Type B pancreatic cell (in vitro differentiated cells): ENCODE measurements at regions not wholly inside any gene's neighbourhood (a gene's known extent, or its start where the extent isn't known, plus 50 kb on each side); places are given as distances from the start of the nearest gene placed in this dataset.

Source experiments
- DNase-seq: peaks from one replicate; pipeline ENCODE4 v3.0.0; 2021; ENCODE audit warnings: mixed read lengths; ENCODE audit not compliant: unreplicated experiment; ENCODE audit errors: extremely low spot score
- H3K27ac Mint-ChIP-seq: 2 replicates; pipeline ENCODE4 v1.8.0; 2021; ENCODE audit warnings: mild to moderate bottlenecking, mixed read lengths
- H3K27me3 Mint-ChIP-seq: 2 replicates; pipeline ENCODE4 v1.8.0; 2021; ENCODE audit warnings: mixed read lengths
- H3K36me3 Mint-ChIP-seq: 2 replicates; pipeline ENCODE4 v1.8.0; 2021; ENCODE audit warnings: mixed read lengths
- H3K4me1 Mint-ChIP-seq: one replicate; pipeline ENCODE4 v1.8.0; 2021; ENCODE audit warnings: mixed read lengths; ENCODE audit not compliant: unreplicated experiment
- H3K4me3 Mint-ChIP-seq: 2 replicates; pipeline ENCODE4 v1.8.0; 2021; ENCODE audit warnings: mild to moderate bottlenecking, mixed read lengths
- H3K9me3 Mint-ChIP-seq: 2 replicates; pipeline ENCODE4 v1.8.0; 2021; ENCODE audit warnings: mixed read lengths
- TF ChIP-seq, protein P1 (sequence below): fragments of 200-600 bp; sonication (generic); conservative IDR thresholded peaks from 2 replicates; pipeline ENCODE4 v1.5.0; 2021; ENCODE audit warnings: antibody characterized with exemption, mild to moderate bottlenecking

DNA sequence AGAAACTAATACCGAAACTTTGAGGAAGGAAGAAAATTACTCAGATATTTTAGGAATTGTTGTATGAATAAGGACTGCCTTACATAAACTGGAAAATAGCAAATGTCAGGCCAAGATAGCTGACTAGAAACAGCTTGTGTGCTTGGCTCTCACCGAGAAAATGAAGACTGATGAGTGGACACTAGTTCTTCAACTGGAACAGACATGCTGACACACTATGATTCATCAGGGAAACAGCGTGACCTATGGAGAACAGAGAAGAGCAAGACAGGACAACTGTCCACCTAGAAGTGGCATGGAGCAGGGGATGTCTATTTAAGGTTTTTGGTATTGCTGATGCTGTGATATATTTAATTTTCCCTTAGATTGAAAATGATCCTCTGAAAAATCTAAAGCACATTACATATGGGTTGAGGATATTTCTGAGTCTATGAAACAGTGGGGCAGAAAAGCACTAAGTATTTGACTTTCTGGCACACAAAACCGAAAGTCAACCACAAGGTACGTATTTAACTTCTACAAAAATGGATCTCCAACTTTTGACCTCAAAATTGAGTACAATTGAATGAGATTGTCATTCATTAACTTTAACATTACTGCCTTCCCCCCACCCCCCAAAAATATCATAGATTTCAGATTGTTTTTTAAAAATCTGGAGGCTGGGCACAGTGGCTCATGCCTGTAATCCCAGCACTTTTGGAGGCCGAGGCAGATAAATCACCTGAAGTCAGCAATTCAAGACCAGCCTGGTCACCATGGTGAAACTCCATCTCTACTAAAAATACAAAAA is 863.2 kb downstream of the LRFN5 start:
- Mint-ChIP-seq H3K4me3 (no peak overlapping the region), H3K27ac (no peak overlapping the region), H3K9me3 (no peaks in the 10 kb centered on the region), H3K36me3 (no peaks in the 10 kb centered on the region), H3K27me3 (no peaks in the 10 kb centered on the region), H3K4me1 (no peaks in the 10 kb centered on the region)
- no peak for DNase-seq
- TF ChIP-seq, protein P1, sequence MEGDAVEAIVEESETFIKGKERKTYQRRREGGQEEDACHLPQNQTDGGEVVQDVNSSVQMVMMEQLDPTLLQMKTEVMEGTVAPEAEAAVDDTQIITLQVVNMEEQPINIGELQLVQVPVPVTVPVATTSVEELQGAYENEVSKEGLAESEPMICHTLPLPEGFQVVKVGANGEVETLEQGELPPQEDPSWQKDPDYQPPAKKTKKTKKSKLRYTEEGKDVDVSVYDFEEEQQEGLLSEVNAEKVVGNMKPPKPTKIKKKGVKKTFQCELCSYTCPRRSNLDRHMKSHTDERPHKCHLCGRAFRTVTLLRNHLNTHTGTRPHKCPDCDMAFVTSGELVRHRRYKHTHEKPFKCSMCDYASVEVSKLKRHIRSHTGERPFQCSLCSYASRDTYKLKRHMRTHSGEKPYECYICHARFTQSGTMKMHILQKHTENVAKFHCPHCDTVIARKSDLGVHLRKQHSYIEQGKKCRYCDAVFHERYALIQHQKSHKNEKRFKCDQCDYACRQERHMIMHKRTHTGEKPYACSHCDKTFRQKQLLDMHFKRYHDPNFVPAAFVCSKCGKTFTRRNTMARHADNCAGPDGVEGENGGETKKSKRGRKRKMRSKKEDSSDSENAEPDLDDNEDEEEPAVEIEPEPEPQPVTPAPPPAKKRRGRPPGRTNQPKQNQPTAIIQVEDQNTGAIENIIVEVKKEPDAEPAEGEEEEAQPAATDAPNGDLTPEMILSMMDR = no peak

DNA sequence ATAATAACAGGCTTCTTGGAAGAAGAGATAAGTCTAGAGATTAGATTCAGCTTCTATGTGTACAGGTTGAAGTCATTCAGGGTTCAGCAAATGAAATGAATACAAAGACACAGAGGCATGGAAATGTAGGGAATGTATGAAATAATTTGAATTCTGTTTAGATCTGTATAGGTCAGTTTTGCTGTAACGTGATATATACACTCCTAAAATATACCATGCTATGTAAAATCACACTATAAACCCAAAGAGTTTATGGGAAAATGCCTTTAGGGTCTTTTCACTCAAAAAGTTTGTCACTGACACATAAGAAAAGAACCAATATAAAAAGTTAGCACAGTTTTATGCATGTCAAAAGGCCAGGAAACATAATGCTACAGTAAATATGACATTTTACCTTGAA is 854.0 kb downstream of the LRFN5 start:
- Mint-ChIP-seq H3K4me1 (peaks cover 8% of the 10 kb centered on the region), H3K4me3 (no peak overlapping the region), H3K36me3 (no peaks in the 10 kb centered on the region), H3K27ac (no peak overlapping the region), H3K9me3 (peaks cover 9% of the 10 kb centered on the region), H3K27me3 (no peaks in the 10 kb centered on the region)
- TF ChIP-seq, protein P1 = no peak
- DNase-seq = no peak

DNA sequence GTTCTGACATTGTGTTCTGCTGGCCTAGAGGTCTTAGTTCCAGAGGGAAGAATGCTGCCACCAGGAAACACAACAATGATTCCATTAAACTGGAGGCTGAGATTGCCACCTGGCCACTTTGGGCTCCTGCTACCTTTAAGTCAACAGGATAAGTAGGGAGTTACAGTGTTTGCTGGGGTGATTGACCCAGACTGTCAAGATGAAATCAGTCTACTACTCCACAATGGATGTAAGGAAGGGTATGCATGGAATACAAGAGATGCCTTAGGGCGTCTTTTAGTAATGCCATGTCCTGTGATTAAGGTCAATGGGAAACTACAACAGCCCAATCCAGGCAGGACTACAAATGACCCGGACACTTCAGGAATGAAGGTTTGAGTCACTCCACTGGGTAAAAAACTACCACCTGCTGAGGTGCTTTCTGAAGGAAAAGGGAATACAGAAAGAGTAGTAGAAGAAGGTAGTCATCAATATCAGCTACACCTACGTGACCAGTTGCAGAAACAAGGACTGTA is 852.6 kb downstream of the LRFN5 start:
- TF ChIP-seq, protein P1 = no peak
- Mint-ChIP-seq H3K36me3 (no peaks in the 10 kb centered on the region), H3K9me3 (peaks cover 12% of the 10 kb centered on the region), H3K4me3 (no peak overlapping the region), H3K27ac (no peak overlapping the region), H3K4me1 (peaks cover 8% of the 10 kb centered on the region), H3K27me3 (no peaks in the 10 kb centered on the region)
- no peak for DNase-seq

DNA sequence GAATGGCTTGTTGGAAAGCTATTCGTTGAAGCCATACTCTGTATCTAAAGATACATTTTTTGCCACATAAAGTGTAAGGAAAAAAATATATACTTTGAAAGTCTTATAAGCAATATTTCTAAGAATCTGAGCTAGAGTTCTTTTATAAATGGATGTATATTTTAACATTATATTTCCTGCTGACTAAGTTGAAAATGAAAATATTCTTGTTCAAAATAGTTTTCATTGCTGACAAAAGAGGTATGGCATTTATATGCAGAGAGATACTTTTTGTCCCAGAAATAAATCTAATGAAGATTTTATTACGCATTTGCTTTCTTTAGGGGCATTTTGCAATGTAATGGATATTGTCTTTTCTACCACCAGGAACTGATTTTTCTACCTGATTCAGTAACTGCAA is 834.9 kb downstream of the LRFN5 start:
- Mint-ChIP-seq H3K4me1 (peaks cover 4% of the 10 kb centered on the region), H3K36me3 (no peaks in the 10 kb centered on the region), H3K27me3 (no peaks in the 10 kb centered on the region), H3K4me3 (no peak overlapping the region), H3K9me3 (no peaks in the 10 kb centered on the region), H3K27ac (no peak overlapping the region)
- TF ChIP-seq, protein P1 = no peak
- DNase-seq = no peak

DNA sequence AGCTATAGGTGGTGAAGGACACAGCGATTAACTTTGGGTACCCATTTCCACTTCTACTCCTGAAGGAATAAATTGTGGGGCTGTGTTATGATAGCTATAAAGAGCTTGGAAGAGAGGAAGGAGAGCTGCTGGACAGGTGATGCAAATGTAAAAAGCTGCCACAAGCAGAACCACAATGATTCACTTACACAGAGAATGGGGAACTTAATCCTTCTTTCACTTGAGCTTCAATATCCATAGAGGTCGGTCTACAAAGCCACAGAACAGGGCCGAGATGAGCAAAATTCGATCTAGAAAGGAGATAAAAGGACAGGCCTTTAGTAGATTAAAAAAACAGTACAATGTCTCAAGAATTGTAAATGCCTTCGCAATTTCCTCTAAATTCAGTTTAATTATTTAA is 831.1 kb downstream of the LRFN5 start:
- peaks cover 4% of the 10 kb centered on the region for H3K4me1 Mint-ChIP-seq
- TF ChIP-seq, protein P1 = no peak
- no peaks in the 10 kb centered on the region for H3K27me3 Mint-ChIP-seq
- H3K27ac Mint-ChIP-seq = no peak overlapping the region
- no peaks in the 10 kb centered on the region for H3K9me3 Mint-ChIP-seq
- no peaks in the 10 kb centered on the region for H3K36me3 Mint-ChIP-seq
- no peak for DNase-seq
- H3K4me3 Mint-ChIP-seq = no peak overlapping the region
